ENCODE measurements at regions not wholly inside any gene's neighbourhood (a gene's known extent, or its start where the extent isn't known, plus 50 kb on each side); places are given as distances from the start of the nearest gene placed in this dataset.

- intact Hi-C loops (cut with micrococcal nuclease), result no loop called here
- Histone ChIP-seq H2AFZ (ENCODE audit: low read depth, low read length) (no peak overlapping the region), H3K9me3 (replicated peaks; ENCODE audit: control insufficient read depth, insufficient read depth, low read depth, low read length) (no peaks in the 10 kb centered on the region), H3K36me3 (ENCODE audit: control insufficient read depth, insufficient read depth, low read length) (no peaks in the 10 kb centered on the region), H3K4me1 (replicated peaks in 1 of 2; ENCODE audit: control insufficient read depth in 2 of 2, insufficient read depth in 2 of 2, low read length in 2 of 2) (no peaks in the 10 kb centered on the region), H3K79me2 (ENCODE audit: control insufficient read depth, insufficient read depth, low read length) (no peaks in the 10 kb centered on the region), H4K20me1 (replicated peaks; ENCODE audit: control insufficient read depth, insufficient read depth, low read length) (no peaks in the 10 kb centered on the region), H3K4me3 (no peak overlapping the region), H3K9ac (ENCODE audit: insufficient read depth in 1 of 2, low read depth in 2 of 2, low read length in 2 of 2) (no peak overlapping the region), H3K27ac (ENCODE audit: extremely low read depth, low read depth, low read length) (no peak overlapping the region), H3K9me1 (ENCODE audit: control insufficient read depth, insufficient read depth, low read length) (no peaks in the 10 kb centered on the region), H3K27me3 (ENCODE audit: control insufficient read depth in 2 of 2, insufficient read depth in 2 of 2, low read length in 2 of 2) (peaks cover 0 to 31% of the 10 kb centered on the region in 2 experiments; a peak in 3 of 5 replicates), H3K4me2 (ENCODE audit: insufficient read depth, low read length) (no peak overlapping the region)
- FAIRE-seq (no peak), ATAC-seq (no peak), DNase-seq (ENCODE audit: extremely low read depth in 1 of 4, low spot score in 3 of 4) (no peak)
- CTCF ChIA-PET (ENCODE audit: low intra/inter-chr PET ratio), result no interaction called here
- in situ Hi-C loops (cut with MboI), result no loop called here
- WGBS (ENCODE audit: insufficient coverage, low coverage, missing lambda C conversion rate), result 0% methylated on average over 2 of the region's 2 CpGs
- POLR2A ChIA-PET, result interaction anchor here (0.7 to 0.8 kb wide), 2 partner anchors 62 to 1170 kb away, joined by 3 read pairs; no protein-coding TSS in a partner anchor
- BruUV-seq (replicated peaks), result no TSS peak
- no peak for TF ChIP-seq CBFB (CRISPR knock-in tag; IDR thresholded peaks at IDR 0.05)
- TF ChIP-seq, protein P1, sequence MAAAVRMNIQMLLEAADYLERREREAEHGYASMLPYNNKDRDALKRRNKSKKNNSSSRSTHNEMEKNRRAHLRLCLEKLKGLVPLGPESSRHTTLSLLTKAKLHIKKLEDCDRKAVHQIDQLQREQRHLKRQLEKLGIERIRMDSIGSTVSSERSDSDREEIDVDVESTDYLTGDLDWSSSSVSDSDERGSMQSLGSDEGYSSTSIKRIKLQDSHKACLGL (CRISPR knock-in tag; IDR thresholded peaks at IDR 0.05; ENCODE audit: borderline replicate concordance, poor library complexity, severe bottlenecking), result no peak
- no peak for TF ChIP-seq ZNF785 (CRISPR knock-in tag; IDR thresholded peaks at IDR 0.05)
- no peak for TF ChIP-seq HINFP (tag; conservative IDR thresholded peaks at IDR 0.05; ENCODE audit: low read depth)
- no peak for TF ChIP-seq CCAR2 (IDR thresholded peaks at IDR 0.05; ENCODE audit: low read depth, low read length)
- no peak for TF ChIP-seq HLTF (IDR thresholded peaks at IDR 0.05)
- no peak for TF ChIP-seq ZSCAN29 (IDR thresholded peaks at IDR 0.05)
- no peak for TF ChIP-seq ZC3H4 (CRISPR knock-in tag; IDR thresholded peaks at IDR 0.05; ENCODE audit: borderline replicate concordance)
- no peak for TF ChIP-seq ILF3 (IDR thresholded peaks at IDR 0.05; ENCODE audit: borderline replicate concordance)
- no peak for TF ChIP-seq MEIS2 (IDR thresholded peaks at IDR 0.05; ENCODE audit: partially characterized antibody)
- TF ChIP-seq POLR3A (IDR thresholded peaks at IDR 0.05; ENCODE audit: borderline replicate concordance, extremely low read depth, insufficient read depth, insufficient read length), result no peak
- TF ChIP-seq FOS (IDR thresholded peaks at IDR 0.05; ENCODE audit: extremely low read depth, insufficient read length), result no peak
- no peak for TF ChIP-seq PURB (CRISPR knock-in tag; IDR thresholded peaks at IDR 0.05; ENCODE audit: low read depth)
- no peak for TF ChIP-seq GATAD2A (IDR thresholded peaks at IDR 0.05)
- no peak for TF ChIP-seq ARID3A (IDR thresholded peaks at IDR 0.05; ENCODE audit: borderline replicate concordance, low read depth, low read length)
- no peak for TF ChIP-seq ZFP36 (IDR thresholded peaks at IDR 0.05; ENCODE audit: low read depth, low read length, partially characterized antibody)
- TF ChIP-seq FOXJ3 (CRISPR knock-in tag; IDR thresholded peaks at IDR 0.05), result no peak
- no peak for TF ChIP-seq GTF3C2 (IDR thresholded peaks at IDR 0.05; ENCODE audit: borderline replicate concordance, extremely low read depth, insufficient read length)
Observed at GRCh38 chr14:71185637-71186036, 278.4 kb downstream of the PCNX1 start.

Data from K562 (cell line).